C4-2B (cell line): ENCODE measurements at regions not wholly inside any gene's neighbourhood (a gene's known extent, or its start where the extent isn't known, plus 50 kb on each side); places are given as distances from the start of the nearest gene placed in this dataset.

Source experiments
- ZFX ChIP-seq: fragments of 450-650 bp; IDR thresholded peaks from 2 replicates; pipeline ENCODE4 v1.6.1; 2017
- TF ChIP-seq, protein P1 (sequence below): fragments of 450-650 bp; conservative IDR thresholded peaks from 2 replicates; pipeline ENCODE4 v1.5.1; 2017; ENCODE audit warnings: mild to moderate bottlenecking

DNA sequence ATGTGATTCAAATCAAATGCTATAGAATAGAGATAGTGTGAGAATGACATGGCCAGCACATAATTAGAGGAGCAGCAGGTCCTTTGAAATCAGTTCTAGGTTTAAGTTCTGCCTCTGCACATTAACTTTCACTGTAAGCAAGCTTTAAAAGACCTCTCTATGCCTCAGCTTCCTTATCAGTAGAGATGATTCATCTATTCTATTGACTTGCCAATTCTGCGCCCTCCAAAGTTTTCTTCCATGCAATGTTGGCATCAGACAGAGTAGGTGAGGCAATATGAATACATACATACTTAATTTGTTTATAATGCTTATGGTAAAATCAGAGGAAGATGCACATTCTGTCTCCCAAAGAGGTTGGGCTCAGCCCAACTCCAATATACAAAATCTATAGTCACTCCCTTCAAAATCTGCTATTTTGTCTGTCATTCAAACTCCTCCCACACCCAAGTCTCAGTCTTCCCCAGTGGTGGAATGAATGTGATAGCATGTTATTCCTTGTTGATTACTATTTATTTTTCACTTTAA, 525.5 kb downstream of the RFC3 start:
- TF ChIP-seq, protein P1, sequence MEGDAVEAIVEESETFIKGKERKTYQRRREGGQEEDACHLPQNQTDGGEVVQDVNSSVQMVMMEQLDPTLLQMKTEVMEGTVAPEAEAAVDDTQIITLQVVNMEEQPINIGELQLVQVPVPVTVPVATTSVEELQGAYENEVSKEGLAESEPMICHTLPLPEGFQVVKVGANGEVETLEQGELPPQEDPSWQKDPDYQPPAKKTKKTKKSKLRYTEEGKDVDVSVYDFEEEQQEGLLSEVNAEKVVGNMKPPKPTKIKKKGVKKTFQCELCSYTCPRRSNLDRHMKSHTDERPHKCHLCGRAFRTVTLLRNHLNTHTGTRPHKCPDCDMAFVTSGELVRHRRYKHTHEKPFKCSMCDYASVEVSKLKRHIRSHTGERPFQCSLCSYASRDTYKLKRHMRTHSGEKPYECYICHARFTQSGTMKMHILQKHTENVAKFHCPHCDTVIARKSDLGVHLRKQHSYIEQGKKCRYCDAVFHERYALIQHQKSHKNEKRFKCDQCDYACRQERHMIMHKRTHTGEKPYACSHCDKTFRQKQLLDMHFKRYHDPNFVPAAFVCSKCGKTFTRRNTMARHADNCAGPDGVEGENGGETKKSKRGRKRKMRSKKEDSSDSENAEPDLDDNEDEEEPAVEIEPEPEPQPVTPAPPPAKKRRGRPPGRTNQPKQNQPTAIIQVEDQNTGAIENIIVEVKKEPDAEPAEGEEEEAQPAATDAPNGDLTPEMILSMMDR = no peak
- no peak for TF ChIP-seq ZFX
